ENCODE measurements at regions not wholly inside any gene's neighbourhood (a gene's known extent, or its start where the extent isn't known, plus 50 kb on each side); places are given as distances from the start of the nearest gene placed in this dataset.
A peak's percentile ranks its signal among the peaks of the same experiment; 100 is the strongest.
"Not testable (repeated sequence)": the region's sequence is repeated elsewhere in the genome, so short reads cannot be mapped to it uniquely, and the experiment has no call there.

DNA sequence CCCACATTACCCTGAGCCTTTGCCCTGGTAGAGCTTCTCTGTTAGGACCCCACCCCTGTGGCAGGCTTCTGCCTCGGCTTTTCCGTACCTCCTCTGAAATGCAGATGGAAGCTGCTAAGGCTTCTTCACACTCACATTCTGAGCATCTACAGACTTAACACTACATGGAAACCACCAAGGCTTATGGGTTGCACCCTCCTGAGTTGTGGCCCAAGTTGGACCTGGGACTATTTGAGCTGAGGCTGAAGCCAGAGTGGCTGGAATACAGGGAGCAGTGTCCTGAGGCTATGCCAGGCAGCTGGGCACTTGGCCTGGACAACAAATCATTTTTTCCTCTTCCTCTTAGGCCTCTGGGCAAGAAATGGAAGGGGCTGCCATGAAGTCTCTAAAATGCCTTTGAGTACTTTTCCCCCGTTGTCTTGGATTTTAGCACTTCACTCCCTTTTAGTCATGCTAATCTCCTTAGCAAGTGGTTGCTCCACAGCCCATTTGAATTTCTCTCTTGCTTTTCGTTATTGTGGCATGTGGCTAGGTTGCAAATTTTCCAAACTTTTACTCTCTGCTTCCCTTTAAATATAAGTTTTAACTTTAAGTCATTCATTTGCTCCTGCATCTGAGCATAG is 114.8 kb upstream of the FIBIN start:
- no peak for DNase-seq (ENCODE audit: low spot score)
- H3K27ac ChIP-seq, result no peak overlapping the region
- H3K4me3 ChIP-seq, result no peak overlapping the region
- no peaks in the 10 kb centered on the region for H3K27me3 ChIP-seq (replicated peaks; ENCODE audit: insufficient read depth)
- no peak for ATAC-seq (ENCODE audit: insufficient number of reproducible peaks, low FRiP score, low read depth)
- H3K36me3 ChIP-seq, result no peaks in the 10 kb centered on the region
- TF ChIP-seq, protein P1, sequence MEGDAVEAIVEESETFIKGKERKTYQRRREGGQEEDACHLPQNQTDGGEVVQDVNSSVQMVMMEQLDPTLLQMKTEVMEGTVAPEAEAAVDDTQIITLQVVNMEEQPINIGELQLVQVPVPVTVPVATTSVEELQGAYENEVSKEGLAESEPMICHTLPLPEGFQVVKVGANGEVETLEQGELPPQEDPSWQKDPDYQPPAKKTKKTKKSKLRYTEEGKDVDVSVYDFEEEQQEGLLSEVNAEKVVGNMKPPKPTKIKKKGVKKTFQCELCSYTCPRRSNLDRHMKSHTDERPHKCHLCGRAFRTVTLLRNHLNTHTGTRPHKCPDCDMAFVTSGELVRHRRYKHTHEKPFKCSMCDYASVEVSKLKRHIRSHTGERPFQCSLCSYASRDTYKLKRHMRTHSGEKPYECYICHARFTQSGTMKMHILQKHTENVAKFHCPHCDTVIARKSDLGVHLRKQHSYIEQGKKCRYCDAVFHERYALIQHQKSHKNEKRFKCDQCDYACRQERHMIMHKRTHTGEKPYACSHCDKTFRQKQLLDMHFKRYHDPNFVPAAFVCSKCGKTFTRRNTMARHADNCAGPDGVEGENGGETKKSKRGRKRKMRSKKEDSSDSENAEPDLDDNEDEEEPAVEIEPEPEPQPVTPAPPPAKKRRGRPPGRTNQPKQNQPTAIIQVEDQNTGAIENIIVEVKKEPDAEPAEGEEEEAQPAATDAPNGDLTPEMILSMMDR (IDR thresholded peaks at IDR 0.05), result no peak
- no peaks in the 10 kb centered on the region for H3K4me1 ChIP-seq (ENCODE audit: control insufficient read depth in 1 of 2, low read depth in 2 of 2)
- no peaks in the 10 kb centered on the region for H3K9me3 ChIP-seq

DNA sequence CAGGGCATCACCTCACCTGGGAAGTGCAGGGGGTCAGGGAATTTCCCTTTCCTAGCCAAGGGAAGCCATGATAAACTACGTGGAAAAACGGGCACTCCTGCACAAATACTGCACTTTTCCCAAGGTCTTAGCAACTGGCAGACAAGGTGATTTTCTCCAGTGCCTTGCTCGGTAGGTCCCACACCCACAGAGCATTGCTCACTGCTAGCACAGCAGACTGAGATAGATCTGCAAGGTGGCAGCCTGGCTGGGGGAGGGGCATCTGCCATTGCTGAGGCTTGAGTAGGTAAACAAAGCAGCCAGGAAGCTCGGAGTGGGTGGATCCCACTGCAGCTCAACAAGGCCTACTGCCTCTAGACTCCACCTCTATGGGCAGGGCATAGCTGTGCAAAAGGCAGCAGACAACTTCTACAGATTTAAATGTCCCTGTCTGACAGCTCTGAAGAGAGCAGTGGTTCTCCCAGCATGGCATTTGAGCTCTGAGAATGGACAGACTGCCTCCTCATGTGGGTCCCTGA is 111.5 kb upstream of the FIBIN start:
- not testable (repeated sequence) for H3K4me1 ChIP-seq (ENCODE audit: control insufficient read depth in 1 of 2, low read depth in 2 of 2); H3K36me3 ChIP-seq; H3K9me3 ChIP-seq; ATAC-seq (ENCODE audit: insufficient number of reproducible peaks, low FRiP score, low read depth); H3K27me3 ChIP-seq (replicated peaks; ENCODE audit: insufficient read depth); H3K27ac ChIP-seq; DNase-seq (ENCODE audit: low spot score); H3K4me3 ChIP-seq

DNA sequence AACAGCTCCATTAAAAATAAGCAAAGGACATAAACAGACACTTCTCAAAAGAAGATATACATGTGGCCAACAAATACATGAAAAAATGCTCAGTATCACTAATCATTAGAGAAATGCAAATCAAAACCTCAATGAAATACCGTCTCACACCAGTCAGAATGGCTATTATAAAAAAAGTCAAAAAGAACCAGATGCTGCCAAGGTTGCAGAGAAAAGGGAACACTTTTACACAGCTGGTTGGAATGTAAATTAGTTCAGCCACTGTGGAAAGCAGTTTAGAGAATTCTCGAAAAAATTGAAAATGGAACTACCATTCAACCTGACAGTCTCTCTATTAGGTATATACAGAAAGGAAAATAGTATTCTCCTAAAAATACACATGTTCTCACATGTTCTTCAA is 102.4 kb upstream of the FIBIN start:
- H3K4me3 ChIP-seq, result no peak overlapping the region
- DNase-seq (ENCODE audit: low spot score) (no peak), ATAC-seq (ENCODE audit: insufficient number of reproducible peaks, low FRiP score, low read depth) (no peak)
- peaks cover 0 to 4% of the 10 kb centered on the region in 2 donors for H3K4me1 ChIP-seq (ENCODE audit: control insufficient read depth in 1 of 2, low read depth in 2 of 2)
- no peak overlapping the region for H3K27ac ChIP-seq
- no peaks in the 10 kb centered on the region for H3K27me3 ChIP-seq (replicated peaks; ENCODE audit: insufficient read depth)
- TF ChIP-seq, protein P1 (IDR thresholded peaks at IDR 0.05), result no peak
- H3K9me3 ChIP-seq, result no peaks in the 10 kb centered on the region
- H3K36me3 ChIP-seq, result no peaks in the 10 kb centered on the region

DNA sequence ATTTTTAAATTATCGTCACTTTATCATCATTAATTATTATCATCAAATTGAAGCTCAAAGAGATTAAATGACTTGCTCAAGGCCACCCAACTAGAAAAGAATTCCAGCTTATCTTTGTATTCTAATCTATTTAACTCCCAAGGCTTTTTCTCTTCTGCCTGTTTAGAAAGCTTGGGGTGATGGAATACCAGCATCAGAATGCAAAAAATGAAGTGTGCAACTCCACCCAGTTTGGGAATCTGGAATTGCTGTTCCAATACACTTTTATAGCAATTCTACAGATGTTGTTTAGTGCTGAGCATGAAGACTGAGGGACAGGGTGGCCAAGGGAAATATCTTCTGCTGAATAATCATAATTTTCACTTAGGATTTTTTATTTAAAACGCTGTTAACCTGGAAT is 97.2 kb upstream of the FIBIN start:
- ATAC-seq (ENCODE audit: insufficient number of reproducible peaks, low FRiP score, low read depth) (no peak), DNase-seq (ENCODE audit: low spot score) (no peak)
- H3K4me3 ChIP-seq, result no peak overlapping the region
- no peaks in the 10 kb centered on the region for H3K9me3 ChIP-seq
- peaks cover 3 to 9% of the 10 kb centered on the region in 2 donors for H3K4me1 ChIP-seq (ENCODE audit: control insufficient read depth in 1 of 2, low read depth in 2 of 2)
- no peaks in the 10 kb centered on the region for H3K27me3 ChIP-seq (replicated peaks; ENCODE audit: insufficient read depth)
- H3K27ac ChIP-seq, result no peak overlapping the region
- TF ChIP-seq, protein P1 (IDR thresholded peaks at IDR 0.05), result no peak
- no peaks in the 10 kb centered on the region for H3K36me3 ChIP-seq

DNA sequence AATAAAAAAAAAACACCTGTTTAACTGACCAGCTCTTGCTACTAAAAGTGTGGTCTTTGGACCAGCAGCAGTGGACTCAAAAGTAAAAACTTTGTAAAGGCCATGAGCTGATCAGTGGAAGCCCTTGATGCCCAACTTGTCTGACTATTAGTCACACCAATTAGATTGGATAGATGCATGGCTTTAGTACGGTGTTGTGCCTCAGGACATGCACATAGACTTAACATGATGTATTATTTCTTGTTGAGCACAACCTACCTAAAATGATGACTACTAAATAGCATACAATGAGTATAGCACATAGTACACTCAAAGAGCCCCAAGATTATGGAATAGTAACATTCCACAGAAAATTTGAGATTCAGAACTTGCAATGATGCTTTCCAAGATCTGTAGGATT is 95.1 kb upstream of the FIBIN start:
- Histone ChIP-seq H3K9me3 (no peaks in the 10 kb centered on the region), H3K36me3 (no peaks in the 10 kb centered on the region), H3K27ac (no peak overlapping the region), H3K27me3 (replicated peaks; ENCODE audit: insufficient read depth) (no peaks in the 10 kb centered on the region), H3K4me1 (ENCODE audit: control insufficient read depth in 1 of 2, low read depth in 2 of 2) (peaks cover 5 to 24% of the 10 kb centered on the region in 2 donors), H3K4me3 (no peak overlapping the region)
- DNase-seq (ENCODE audit: low spot score), result no peak
- TF ChIP-seq, protein P1 (IDR thresholded peaks at IDR 0.05), result no peak
- no peak for ATAC-seq (ENCODE audit: insufficient number of reproducible peaks, low FRiP score, low read depth)

DNA sequence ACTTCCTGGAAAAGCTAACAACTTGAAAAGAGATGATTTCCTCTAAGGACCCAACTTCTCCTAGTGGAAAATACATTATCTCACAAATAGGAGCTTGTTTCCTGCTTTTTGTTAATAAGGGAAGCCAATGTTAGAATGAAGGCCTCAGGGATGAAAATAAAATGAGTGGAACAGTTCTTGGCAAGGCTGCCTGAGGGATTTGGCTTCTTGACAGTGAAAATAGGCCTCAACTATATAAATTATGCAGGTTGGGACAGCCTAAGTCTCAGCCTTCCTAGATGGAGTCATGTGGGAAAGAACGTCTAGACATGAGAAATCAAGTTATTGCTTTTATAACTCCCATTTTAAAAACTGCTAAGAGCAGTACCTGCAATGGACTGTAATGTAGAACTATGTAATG is 92.8 kb upstream of the FIBIN start:
- DNase-seq (ENCODE audit: low spot score), result peak; percentile 4
- Histone ChIP-seq H3K4me1 (ENCODE audit: control insufficient read depth in 1 of 2, low read depth in 2 of 2) (peaks cover 5 to 43% of the 10 kb centered on the region in 2 donors), H3K36me3 (no peaks in the 10 kb centered on the region), H3K4me3 (no peak overlapping the region), H3K9me3 (no peaks in the 10 kb centered on the region), H3K27ac (peak overlapping the region; percentile 12 to 69), H3K27me3 (replicated peaks; ENCODE audit: insufficient read depth) (no peaks in the 10 kb centered on the region)
- TF ChIP-seq, protein P1 (IDR thresholded peaks at IDR 0.05), result no peak
- peak; percentile 85 for ATAC-seq (ENCODE audit: insufficient number of reproducible peaks, low FRiP score, low read depth)

Data from thoracic aorta (tissue), 2 donors.